Activated naive CD4-positive, alpha-beta T cell treated with anti-CD3 and anti-CD28 coated beads, Interleukin-2, amount 50 U/mL, for 24 hours (primary cell): ENCODE measurements at regions not wholly inside any gene's neighbourhood (a gene's known extent, or its start where the extent isn't known, plus 50 kb on each side); places are given as distances from the start of the nearest gene placed in this dataset.

Experiments used
- H3K27ac Mint-ChIP-seq: one replicate; pipeline ENCODE4 v1.8.0; 2021; ENCODE audit warnings: mild to moderate bottlenecking, mixed read lengths
- H3K27me3 Mint-ChIP-seq: one replicate; pipeline ENCODE4 v1.8.0; 2021; ENCODE audit warnings: mixed read lengths
- H3K36me3 Mint-ChIP-seq: one replicate; pipeline ENCODE4 v1.8.0; 2021; ENCODE audit warnings: mixed read lengths
- H3K4me1 Mint-ChIP-seq: one replicate; pipeline ENCODE4 v1.8.0; 2021; ENCODE audit warnings: mixed read lengths
- H3K4me3 Mint-ChIP-seq: one replicate; pipeline ENCODE4 v1.8.0; 2021; ENCODE audit warnings: mild to moderate bottlenecking, mixed read lengths
- H3K9me3 Mint-ChIP-seq: one replicate; pipeline ENCODE4 v1.8.0; 2021; ENCODE audit warnings: mixed read lengths

GRCh38 chr4:57504139-57504538 is 394.0 kb upstream of the IGFBP7 start:
- no peaks in the 10 kb centered on the region for H3K36me3 Mint-ChIP-seq
- no peaks in the 10 kb centered on the region for H3K4me1 Mint-ChIP-seq
- peaks cover 5% of the 10 kb centered on the region for H3K9me3 Mint-ChIP-seq
- no peak overlapping the region for H3K27ac Mint-ChIP-seq
- H3K27me3 Mint-ChIP-seq: no peaks in the 10 kb centered on the region
- H3K4me3 Mint-ChIP-seq: no peak overlapping the region

GRCh38 chr4:57501720-57502119 is 391.5 kb upstream of the IGFBP7 start:
- Mint-ChIP-seq H3K4me3 (no peak overlapping the region), H3K27ac (no peak overlapping the region), H3K4me1 (no peaks in the 10 kb centered on the region), H3K36me3 (no peaks in the 10 kb centered on the region), H3K27me3 (no peaks in the 10 kb centered on the region), H3K9me3 (peaks cover 5% of the 10 kb centered on the region)

- H3K9me3 Mint-ChIP-seq: peaks cover 11% of the 10 kb centered on the region
- no peak overlapping the region for H3K27ac Mint-ChIP-seq
- no peaks in the 10 kb centered on the region for H3K4me1 Mint-ChIP-seq
- H3K4me3 Mint-ChIP-seq: no peak overlapping the region
- H3K36me3 Mint-ChIP-seq: no peaks in the 10 kb centered on the region
- no peaks in the 10 kb centered on the region for H3K27me3 Mint-ChIP-seq
Observed at GRCh38 chr4:57499786-57500185, 389.6 kb upstream of the IGFBP7 start.

GRCh38 chr4:57498251-57498650 is 388.1 kb upstream of the IGFBP7 start:
- Mint-ChIP-seq H3K27me3 (no peaks in the 10 kb centered on the region), H3K9me3 (peaks cover 11% of the 10 kb centered on the region), H3K4me3 (no peak overlapping the region), H3K4me1 (no peaks in the 10 kb centered on the region), H3K27ac (no peak overlapping the region), H3K36me3 (no peaks in the 10 kb centered on the region)

DNA sequence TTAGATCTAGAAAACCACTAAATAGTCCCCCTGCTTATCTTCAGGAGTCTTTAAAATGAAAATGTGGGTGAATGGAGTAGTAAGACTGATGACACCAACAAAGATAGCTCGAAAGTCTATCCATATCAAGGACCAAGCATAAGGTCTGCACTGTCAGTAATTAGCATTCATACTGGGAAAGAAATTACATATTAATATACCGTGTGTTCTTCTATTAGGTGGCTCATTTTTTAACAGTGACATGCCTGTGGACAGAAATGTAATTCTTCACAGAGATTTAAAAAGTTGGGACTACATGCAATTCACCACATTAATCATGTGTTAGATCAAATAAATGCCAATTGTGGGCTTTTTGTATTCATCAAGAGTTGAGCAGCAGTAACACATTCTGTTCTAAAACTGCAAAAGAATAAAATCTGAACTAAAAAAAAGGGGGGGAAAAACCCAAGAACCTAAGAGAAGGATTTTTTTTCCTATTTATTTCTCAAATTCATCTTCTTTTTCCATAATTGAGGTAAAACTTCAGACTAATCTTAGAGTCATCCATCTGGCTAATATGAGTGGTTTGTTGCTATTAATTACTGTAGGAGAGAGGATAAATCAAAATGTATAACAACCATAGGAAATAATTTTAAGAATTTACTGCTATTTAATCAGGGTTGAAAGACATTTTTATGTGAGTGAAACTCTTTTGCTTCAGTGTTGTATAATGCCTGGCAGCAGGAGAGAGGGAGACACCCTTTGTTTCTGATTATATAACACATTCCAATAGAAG is 386.7 kb upstream of the IGFBP7 start:
- no peaks in the 10 kb centered on the region for H3K4me1 Mint-ChIP-seq
- H3K9me3 Mint-ChIP-seq: peaks cover 15% of the 10 kb centered on the region
- no peak overlapping the region for H3K27ac Mint-ChIP-seq
- no peaks in the 10 kb centered on the region for H3K27me3 Mint-ChIP-seq
- no peak overlapping the region for H3K4me3 Mint-ChIP-seq
- no peaks in the 10 kb centered on the region for H3K36me3 Mint-ChIP-seq

DNA sequence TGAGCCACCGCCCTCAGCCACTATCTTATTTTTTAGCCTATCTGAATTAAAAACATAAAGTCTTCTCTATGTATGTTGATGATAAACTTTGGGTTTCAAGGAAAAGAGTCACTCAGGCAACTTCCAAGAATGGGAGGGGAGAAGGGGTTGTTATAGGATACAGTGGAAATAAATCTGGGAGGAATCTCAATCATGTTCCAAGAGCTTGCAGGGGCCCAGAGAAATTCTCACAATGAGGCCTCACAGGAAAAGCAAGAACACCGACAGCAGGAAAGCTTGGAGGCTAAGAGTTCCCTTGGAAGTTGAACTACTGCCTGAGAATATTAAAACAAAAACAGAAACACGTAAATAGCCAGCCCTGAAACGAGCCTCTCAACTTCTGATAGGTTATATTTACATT is 384.6 kb upstream of the IGFBP7 start:
- Mint-ChIP-seq H3K4me3 (no peak overlapping the region), H3K4me1 (no peaks in the 10 kb centered on the region), H3K27ac (no peak overlapping the region), H3K9me3 (peaks cover 10% of the 10 kb centered on the region), H3K27me3 (no peaks in the 10 kb centered on the region), H3K36me3 (no peaks in the 10 kb centered on the region)

DNA sequence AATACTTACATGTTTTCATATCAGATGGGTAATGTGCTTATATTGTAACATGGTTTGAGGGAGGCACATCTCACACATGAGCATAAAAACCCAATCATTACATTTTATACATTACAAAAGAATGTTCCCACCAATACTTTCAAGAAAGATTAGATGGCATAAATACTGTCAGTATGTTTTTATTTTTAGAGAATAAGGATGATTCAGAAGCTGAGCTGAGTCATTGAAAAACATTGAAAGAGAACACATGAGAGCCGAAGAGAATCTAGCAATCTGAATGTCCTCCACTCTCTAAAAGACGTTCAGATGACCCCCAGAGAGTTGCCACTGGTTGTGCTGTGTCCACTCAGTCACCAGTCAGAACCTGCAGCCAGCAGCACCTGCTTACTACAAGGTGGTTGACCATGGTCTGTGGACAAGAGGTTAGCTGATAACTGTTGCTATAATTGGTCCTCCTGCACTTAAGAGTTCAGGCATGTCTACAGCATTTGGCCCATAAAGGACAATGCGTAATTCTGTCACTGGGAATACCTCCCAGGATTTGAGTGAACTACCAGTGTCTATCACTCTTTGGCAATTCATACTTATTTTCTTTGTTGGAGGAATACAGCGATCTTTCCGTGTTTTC is 382.2 kb upstream of the IGFBP7 start:
- H3K27me3 Mint-ChIP-seq: no peaks in the 10 kb centered on the region
- no peaks in the 10 kb centered on the region for H3K36me3 Mint-ChIP-seq
- H3K4me3 Mint-ChIP-seq: no peak overlapping the region
- peaks cover 11% of the 10 kb centered on the region for H3K9me3 Mint-ChIP-seq
- no peak overlapping the region for H3K27ac Mint-ChIP-seq
- no peaks in the 10 kb centered on the region for H3K4me1 Mint-ChIP-seq

DNA sequence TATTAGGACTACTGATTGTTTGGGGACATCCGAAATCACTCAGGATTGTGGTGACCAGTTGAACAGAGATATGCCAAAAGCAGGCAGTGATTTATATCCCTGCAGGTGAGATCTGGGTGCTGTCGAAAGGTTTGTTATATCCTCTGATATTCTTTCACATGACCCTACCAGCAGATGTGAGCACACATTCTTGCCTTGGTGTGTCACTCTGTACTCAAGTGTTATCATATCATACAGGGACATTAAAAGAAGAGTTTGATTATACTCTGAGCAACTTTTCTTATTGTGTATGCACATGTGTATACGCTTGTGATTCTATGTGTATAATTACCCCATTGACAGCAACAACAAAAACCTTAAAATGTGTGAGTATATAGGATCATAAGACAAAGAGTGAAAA is 381.2 kb upstream of the IGFBP7 start:
- Mint-ChIP-seq H3K9me3 (peaks cover 15% of the 10 kb centered on the region), H3K4me1 (no peaks in the 10 kb centered on the region), H3K27me3 (no peaks in the 10 kb centered on the region), H3K4me3 (no peak overlapping the region), H3K36me3 (no peaks in the 10 kb centered on the region), H3K27ac (no peak overlapping the region)

- H3K4me3 Mint-ChIP-seq: no peak overlapping the region
- no peaks in the 10 kb centered on the region for H3K36me3 Mint-ChIP-seq
- H3K4me1 Mint-ChIP-seq: no peaks in the 10 kb centered on the region
- no peak overlapping the region for H3K27ac Mint-ChIP-seq
- peaks cover 10% of the 10 kb centered on the region for H3K9me3 Mint-ChIP-seq
- H3K27me3 Mint-ChIP-seq: no peaks in the 10 kb centered on the region
Observed at GRCh38 chr4:57490520-57491255, 380.5 kb upstream of the IGFBP7 start.

DNA sequence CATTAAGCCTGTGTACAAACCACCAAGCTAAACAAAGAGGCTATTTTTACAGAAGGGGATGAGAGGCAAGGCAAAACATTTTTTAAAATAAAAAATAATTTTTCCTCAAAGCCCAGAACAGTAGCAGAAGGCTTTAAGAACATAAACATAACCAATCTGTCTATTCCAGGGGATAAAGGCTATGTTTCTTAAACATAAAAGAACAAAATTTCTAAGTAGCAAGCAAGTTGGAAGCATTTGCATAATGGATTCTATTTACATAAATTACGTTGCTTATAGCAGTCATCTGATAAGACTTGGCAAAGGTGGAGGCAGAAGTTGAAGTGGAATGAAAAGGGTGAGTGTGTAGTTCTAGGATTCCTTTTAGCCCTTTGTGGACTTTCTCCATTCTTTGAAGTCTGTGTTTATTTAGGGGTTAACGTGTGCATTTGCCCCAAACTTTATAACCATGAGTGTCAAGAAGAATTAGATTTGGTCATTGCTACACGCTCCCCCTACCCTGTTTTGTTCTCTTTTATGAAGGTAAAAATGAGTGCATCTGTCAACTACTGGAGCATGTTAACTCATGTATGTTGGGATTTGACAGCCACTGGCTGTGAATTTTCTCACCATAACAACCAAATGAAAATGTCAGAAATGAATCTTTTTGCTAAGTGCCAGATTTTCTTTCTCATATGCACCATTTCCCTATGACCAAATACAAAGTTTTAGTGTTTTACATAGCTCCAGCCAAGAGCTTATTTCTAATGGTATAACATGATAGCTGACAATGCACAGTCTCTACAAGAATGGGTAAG is 378.4 kb upstream of the IGFBP7 start:
- Mint-ChIP-seq H3K4me1 (no peaks in the 10 kb centered on the region), H3K27me3 (no peaks in the 10 kb centered on the region), H3K27ac (no peak overlapping the region), H3K9me3 (peaks cover 10% of the 10 kb centered on the region), H3K4me3 (no peak overlapping the region), H3K36me3 (no peaks in the 10 kb centered on the region)

GRCh38 chr4:57475424-57475823 is 365.2 kb upstream of the IGFBP7 start:
- Mint-ChIP-seq H3K9me3 (no peaks in the 10 kb centered on the region), H3K4me3 (no peak overlapping the region), H3K27me3 (no peaks in the 10 kb centered on the region), H3K4me1 (no peaks in the 10 kb centered on the region), H3K27ac (no peak overlapping the region), H3K36me3 (no peaks in the 10 kb centered on the region)

- H3K4me3 Mint-ChIP-seq: no peak overlapping the region
- no peak overlapping the region for H3K27ac Mint-ChIP-seq
- H3K9me3 Mint-ChIP-seq: peaks cover 4% of the 10 kb centered on the region
- no peaks in the 10 kb centered on the region for H3K36me3 Mint-ChIP-seq
- no peaks in the 10 kb centered on the region for H3K4me1 Mint-ChIP-seq
- H3K27me3 Mint-ChIP-seq: no peaks in the 10 kb centered on the region
Observed at GRCh38 chr4:57465321-57466056, 355.3 kb upstream of the IGFBP7 start.

GRCh38 chr4:57462843-57463242 is 352.7 kb upstream of the IGFBP7 start:
- H3K4me3 Mint-ChIP-seq: no peak overlapping the region
- no peak overlapping the region for H3K27ac Mint-ChIP-seq
- peaks cover 6% of the 10 kb centered on the region for H3K9me3 Mint-ChIP-seq
- no peaks in the 10 kb centered on the region for H3K4me1 Mint-ChIP-seq
- H3K36me3 Mint-ChIP-seq: no peaks in the 10 kb centered on the region
- H3K27me3 Mint-ChIP-seq: no peaks in the 10 kb centered on the region

DNA sequence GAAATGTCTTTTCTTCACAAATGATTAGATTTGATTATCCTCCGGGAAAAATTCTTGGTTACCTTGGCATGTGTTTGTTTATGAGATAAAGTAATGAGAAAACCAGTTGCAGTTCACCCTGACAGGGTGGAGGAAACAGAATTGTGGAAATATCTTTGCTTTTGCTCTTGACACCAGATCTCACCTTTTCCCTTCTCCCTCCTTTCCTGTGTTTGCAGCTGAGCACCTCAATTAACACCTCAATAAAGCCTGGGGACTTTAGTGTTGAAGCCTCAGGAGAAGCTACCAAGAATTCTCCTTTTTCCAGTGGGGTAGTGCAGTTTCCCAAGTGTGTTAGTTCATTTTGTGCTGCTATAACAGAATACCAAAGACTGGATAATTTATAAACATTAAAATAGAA is 350.8 kb upstream of the IGFBP7 start:
- peaks cover 15% of the 10 kb centered on the region for H3K9me3 Mint-ChIP-seq

DNA sequence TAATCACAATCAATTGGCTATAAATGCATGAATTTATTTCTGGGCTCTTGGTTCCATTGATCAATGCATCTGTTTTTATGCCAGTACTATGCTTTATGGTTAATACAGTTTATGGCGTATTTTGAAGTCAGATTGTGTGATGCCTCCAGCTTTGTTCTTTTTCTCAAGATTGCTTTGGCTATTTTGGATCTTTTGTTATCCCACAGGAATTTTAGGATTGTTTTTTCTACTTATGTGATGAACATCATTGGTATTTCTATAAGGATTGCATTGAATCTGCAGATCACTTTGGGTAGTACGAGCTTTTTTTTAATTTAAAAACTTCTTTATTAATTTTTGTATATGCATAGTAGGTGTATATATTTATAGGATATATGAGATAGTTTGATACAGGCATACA is 338.7 kb upstream of the IGFBP7 start:
- Mint-ChIP-seq H3K4me3 (no peak overlapping the region), H3K27me3 (no peaks in the 10 kb centered on the region), H3K36me3 (no peaks in the 10 kb centered on the region), H3K4me1 (no peaks in the 10 kb centered on the region), H3K9me3 (peaks cover 20% of the 10 kb centered on the region), H3K27ac (no peak overlapping the region)

More for the DNA sequence above, 350.8 kb upstream of the IGFBP7 start:
- Mint-ChIP-seq H3K27ac (no peak overlapping the region), H3K27me3 (no peaks in the 10 kb centered on the region), H3K36me3 (no peaks in the 10 kb centered on the region), H3K4me3 (no peak overlapping the region), H3K4me1 (no peaks in the 10 kb centered on the region)
